ENCODE measurements at regions not wholly inside any gene's neighbourhood (a gene's known extent, or its start where the extent isn't known, plus 50 kb on each side); places are given as distances from the start of the nearest gene placed in this dataset.

GRCh38 chr6:165777680-165778079 is 114.6 kb upstream of the PDE10A start:
- no peak for TF ChIP-seq FOXM1 (IDR thresholded peaks at IDR 0.05; ENCODE audit: borderline replicate concordance)
- no peak for TF ChIP-seq SUZ12 (IDR thresholded peaks at IDR 0.05)
- TF ChIP-seq NFRKB (IDR thresholded peaks at IDR 0.05) = no peak
- TF ChIP-seq ELF4 (IDR thresholded peaks at IDR 0.05) = no peak
- TF ChIP-seq LEF1 (IDR thresholded peaks at IDR 0.05; ENCODE audit: borderline replicate concordance) = no peak
- no peak for TF ChIP-seq CTBP1 (IDR thresholded peaks at IDR 0.05; ENCODE audit: borderline replicate concordance)
- TF ChIP-seq TARDBP (IDR thresholded peaks at IDR 0.05) = no peak
- CTCF ChIA-PET = no interaction called here
- POLR2A ChIA-PET = no interaction called here
- no peak for DNase-seq (ENCODE audit: extremely low spot score)

- no peak for TF ChIP-seq LEF1 (IDR thresholded peaks at IDR 0.05; ENCODE audit: borderline replicate concordance)
- no peak for TF ChIP-seq SUZ12 (IDR thresholded peaks at IDR 0.05)
- TF ChIP-seq FOXM1 (IDR thresholded peaks at IDR 0.05; ENCODE audit: borderline replicate concordance) = no peak
- no peak for TF ChIP-seq TARDBP (IDR thresholded peaks at IDR 0.05)
- no peak for TF ChIP-seq BHLHE40 (IDR thresholded peaks at IDR 0.05; ENCODE audit: borderline replicate concordance)
- no peak for TF ChIP-seq ARNT (IDR thresholded peaks at IDR 0.05)
- TF ChIP-seq CTBP1 (IDR thresholded peaks at IDR 0.05; ENCODE audit: borderline replicate concordance) = no peak
- TF ChIP-seq ELF4 (IDR thresholded peaks at IDR 0.05) = no peak
- TF ChIP-seq L3MBTL2 (conservative IDR thresholded peaks at IDR 0.05) = no peak
- no peak for DNase-seq (ENCODE audit: extremely low spot score)
- CTCF ChIA-PET = no interaction called here
- POLR2A ChIA-PET = no interaction called here
Measured at GRCh38 chr6:165776691-165777090, 113.7 kb upstream of the PDE10A start.

- ChIA-PET CTCF (interaction anchor here (1.0 kb wide), 2 partner anchors 15 to 72 kb away, joined by 3 read pairs; no protein-coding TSS in a partner anchor), POLR2A (no interaction called here)
- TF ChIP-seq CTBP1 (IDR thresholded peaks at IDR 0.05; ENCODE audit: borderline replicate concordance) (no peak), FOXM1 (IDR thresholded peaks at IDR 0.05; ENCODE audit: borderline replicate concordance) (no peak), PKNOX1 (IDR thresholded peaks at IDR 0.05) (no peak), FOXK2 (IDR thresholded peaks at IDR 0.05) (no peak), SP1 (IDR thresholded peaks at IDR 0.05) (no peak), ZNF384 (IDR thresholded peaks at IDR 0.05) (no peak), NFRKB (IDR thresholded peaks at IDR 0.05) (no peak), TARDBP (IDR thresholded peaks at IDR 0.05) (no peak), FOXA1 (IDR thresholded peaks at IDR 0.05) (no peak), HDGF (IDR thresholded peaks at IDR 0.05; ENCODE audit: borderline replicate concordance) (no peak), BHLHE40 (IDR thresholded peaks at IDR 0.05; ENCODE audit: borderline replicate concordance) (no peak), ARNT (IDR thresholded peaks at IDR 0.05) (no peak), ELF4 (IDR thresholded peaks at IDR 0.05) (no peak), SUZ12 (IDR thresholded peaks at IDR 0.05) (no peak), L3MBTL2 (conservative IDR thresholded peaks at IDR 0.05) (no peak), LEF1 (IDR thresholded peaks at IDR 0.05; ENCODE audit: borderline replicate concordance) (no peak)
- no peak for DNase-seq (ENCODE audit: extremely low spot score)
Measured at GRCh38 chr6:165775721-165776120, 112.7 kb upstream of the PDE10A start.

GRCh38 chr6:165774903-165775601 is 112.0 kb upstream of the PDE10A start:
- no peak for TF ChIP-seq TARDBP (IDR thresholded peaks at IDR 0.05)
- no peak for TF ChIP-seq ARNT (IDR thresholded peaks at IDR 0.05)
- no peak for TF ChIP-seq FOXK2 (IDR thresholded peaks at IDR 0.05)
- no peak for TF ChIP-seq SP1 (IDR thresholded peaks at IDR 0.05)
- TF ChIP-seq PKNOX1 (IDR thresholded peaks at IDR 0.05) = peak; percentile 78
- POLR2A ChIA-PET = no interaction called here
- peak; percentile 28 for DNase-seq (ENCODE audit: extremely low spot score)
- CTCF ChIA-PET = interaction anchor here (1.0 to 1.5 kb wide), 3 partner anchors 16 to 72 kb away, joined by 3 read pairs; no protein-coding TSS in a partner anchor

GRCh38 chr6:165770397-165771082 is 107.5 kb upstream of the PDE10A start:
- CTCF ChIA-PET = no interaction called here
- DNase-seq (ENCODE audit: extremely low spot score) = no peak
- no peak for TF ChIP-seq ZNF384 (IDR thresholded peaks at IDR 0.05)
- TF ChIP-seq ELF4 (IDR thresholded peaks at IDR 0.05) = no peak
- no peak for TF ChIP-seq FOXK2 (IDR thresholded peaks at IDR 0.05)
- no peak for TF ChIP-seq SUZ12 (IDR thresholded peaks at IDR 0.05)
- TF ChIP-seq NFRKB (IDR thresholded peaks at IDR 0.05) = no peak
- TF ChIP-seq CTBP1 (IDR thresholded peaks at IDR 0.05; ENCODE audit: borderline replicate concordance) = no peak
- TF ChIP-seq HDGF (IDR thresholded peaks at IDR 0.05; ENCODE audit: borderline replicate concordance) = no peak
- TF ChIP-seq SP1 (IDR thresholded peaks at IDR 0.05) = no peak
- TF ChIP-seq FOXM1 (IDR thresholded peaks at IDR 0.05; ENCODE audit: borderline replicate concordance) = no peak
- TF ChIP-seq L3MBTL2 (conservative IDR thresholded peaks at IDR 0.05) = no peak
- TF ChIP-seq PKNOX1 (IDR thresholded peaks at IDR 0.05) = no peak
- no peak for TF ChIP-seq LEF1 (IDR thresholded peaks at IDR 0.05; ENCODE audit: borderline replicate concordance)
- POLR2A ChIA-PET = no interaction called here

GRCh38 chr6:165769884-165770283 is 106.8 kb upstream of the PDE10A start:
- ChIA-PET CTCF (interaction anchor here (0.7 kb wide), 1 partner anchor 892 kb away, joined by 5 read pairs; no protein-coding TSS in a partner anchor), POLR2A (no interaction called here)
- TF ChIP-seq L3MBTL2 (conservative IDR thresholded peaks at IDR 0.05) = no peak
- TF ChIP-seq BHLHE40 (IDR thresholded peaks at IDR 0.05; ENCODE audit: borderline replicate concordance) = no peak
- TF ChIP-seq SP1 (IDR thresholded peaks at IDR 0.05) = no peak
- TF ChIP-seq ELF4 (IDR thresholded peaks at IDR 0.05) = no peak
- no peak for TF ChIP-seq LEF1 (IDR thresholded peaks at IDR 0.05; ENCODE audit: borderline replicate concordance)
- no peak for DNase-seq (ENCODE audit: extremely low spot score)

Measured in HEK293T (cell line).